ENCODE measurements at regions not wholly inside any gene's neighbourhood (a gene's known extent, or its start where the extent isn't known, plus 50 kb on each side); places are given as distances from the start of the nearest gene placed in this dataset.

DNA sequence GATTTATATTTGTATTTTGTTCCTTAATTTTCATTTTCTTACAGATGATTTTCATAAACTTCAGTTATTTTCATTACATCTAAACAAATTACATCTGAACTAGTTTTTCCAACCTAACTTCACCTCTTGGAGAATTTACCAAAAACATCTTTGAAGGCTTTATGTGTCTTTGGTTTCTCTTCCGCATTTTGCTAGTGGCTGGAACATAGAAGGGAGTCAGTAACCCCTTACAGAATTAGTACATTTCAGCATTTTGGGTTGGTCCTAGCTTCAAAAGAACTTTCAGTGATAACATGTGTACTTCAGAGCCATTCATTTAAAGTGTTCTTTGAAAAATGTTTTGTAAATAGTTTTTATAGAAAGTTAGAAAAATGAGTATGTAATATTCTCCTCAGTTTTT, 169.8 kb upstream of the MTPN start:
- TF ChIP-seq POLR2AphosphoS5 (IDR thresholded peaks at IDR 0.05) (no peak), POLR2A (IDR thresholded peaks at IDR 0.05) (no peak), EP300 (IDR thresholded peaks at IDR 0.05) (no peak)
- TF ChIP-seq, protein P1, sequence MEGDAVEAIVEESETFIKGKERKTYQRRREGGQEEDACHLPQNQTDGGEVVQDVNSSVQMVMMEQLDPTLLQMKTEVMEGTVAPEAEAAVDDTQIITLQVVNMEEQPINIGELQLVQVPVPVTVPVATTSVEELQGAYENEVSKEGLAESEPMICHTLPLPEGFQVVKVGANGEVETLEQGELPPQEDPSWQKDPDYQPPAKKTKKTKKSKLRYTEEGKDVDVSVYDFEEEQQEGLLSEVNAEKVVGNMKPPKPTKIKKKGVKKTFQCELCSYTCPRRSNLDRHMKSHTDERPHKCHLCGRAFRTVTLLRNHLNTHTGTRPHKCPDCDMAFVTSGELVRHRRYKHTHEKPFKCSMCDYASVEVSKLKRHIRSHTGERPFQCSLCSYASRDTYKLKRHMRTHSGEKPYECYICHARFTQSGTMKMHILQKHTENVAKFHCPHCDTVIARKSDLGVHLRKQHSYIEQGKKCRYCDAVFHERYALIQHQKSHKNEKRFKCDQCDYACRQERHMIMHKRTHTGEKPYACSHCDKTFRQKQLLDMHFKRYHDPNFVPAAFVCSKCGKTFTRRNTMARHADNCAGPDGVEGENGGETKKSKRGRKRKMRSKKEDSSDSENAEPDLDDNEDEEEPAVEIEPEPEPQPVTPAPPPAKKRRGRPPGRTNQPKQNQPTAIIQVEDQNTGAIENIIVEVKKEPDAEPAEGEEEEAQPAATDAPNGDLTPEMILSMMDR (IDR thresholded peaks at IDR 0.05): no peak

Measured in upper lobe of left lung (tissue), 4 donors.